Neural progenitor cell (in vitro differentiated cells): ENCODE measurements at regions not wholly inside any gene's neighbourhood (a gene's known extent, or its start where the extent isn't known, plus 50 kb on each side); places are given as distances from the start of the nearest gene placed in this dataset.

ENCODE experiments used
- EZH2 ChIP-seq: fragments of 200-600 bp; sonication (generic); IDR thresholded peaks from 2 replicates; pipeline ENCODE4 v1.6.1; 2017; ENCODE audit warnings: antibody characterized with exemption, mild to moderate bottlenecking, moderate library complexity
- TF ChIP-seq, protein P1 (sequence below): fragments of 200-600 bp; sonication (generic); IDR thresholded peaks from 2 replicates; pipeline ENCODE4 v1.5.1; 2017; ENCODE audit warnings: antibody characterized with exemption, mild to moderate bottlenecking

DNA sequence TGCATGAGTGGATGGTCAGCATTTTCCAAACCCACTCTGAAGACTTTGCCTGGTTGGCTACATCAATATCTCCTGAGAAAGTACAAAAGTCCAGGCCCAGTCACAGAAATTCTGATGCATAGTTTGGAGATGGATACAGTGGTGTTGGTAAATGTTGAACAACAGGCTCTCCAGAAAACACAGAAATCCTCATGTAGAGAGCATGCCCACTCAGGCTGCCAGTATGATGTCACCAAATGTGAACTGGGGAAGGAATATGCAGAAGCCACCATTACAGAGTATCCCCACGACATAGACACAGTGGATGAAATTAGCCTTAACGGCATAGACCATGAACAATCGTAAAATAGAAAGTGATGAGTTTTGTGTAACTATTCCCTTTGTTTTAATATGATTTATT lies 97.1 kb upstream of the NXT1 start:
- TF ChIP-seq, protein P1, sequence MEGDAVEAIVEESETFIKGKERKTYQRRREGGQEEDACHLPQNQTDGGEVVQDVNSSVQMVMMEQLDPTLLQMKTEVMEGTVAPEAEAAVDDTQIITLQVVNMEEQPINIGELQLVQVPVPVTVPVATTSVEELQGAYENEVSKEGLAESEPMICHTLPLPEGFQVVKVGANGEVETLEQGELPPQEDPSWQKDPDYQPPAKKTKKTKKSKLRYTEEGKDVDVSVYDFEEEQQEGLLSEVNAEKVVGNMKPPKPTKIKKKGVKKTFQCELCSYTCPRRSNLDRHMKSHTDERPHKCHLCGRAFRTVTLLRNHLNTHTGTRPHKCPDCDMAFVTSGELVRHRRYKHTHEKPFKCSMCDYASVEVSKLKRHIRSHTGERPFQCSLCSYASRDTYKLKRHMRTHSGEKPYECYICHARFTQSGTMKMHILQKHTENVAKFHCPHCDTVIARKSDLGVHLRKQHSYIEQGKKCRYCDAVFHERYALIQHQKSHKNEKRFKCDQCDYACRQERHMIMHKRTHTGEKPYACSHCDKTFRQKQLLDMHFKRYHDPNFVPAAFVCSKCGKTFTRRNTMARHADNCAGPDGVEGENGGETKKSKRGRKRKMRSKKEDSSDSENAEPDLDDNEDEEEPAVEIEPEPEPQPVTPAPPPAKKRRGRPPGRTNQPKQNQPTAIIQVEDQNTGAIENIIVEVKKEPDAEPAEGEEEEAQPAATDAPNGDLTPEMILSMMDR = no peak
- no peak for TF ChIP-seq EZH2
